NCI-H146 treated with DMSO at 0.1 percent for 48 hours (cell line): ENCODE measurements at regions not wholly inside any gene's neighbourhood (a gene's known extent, or its start where the extent isn't known, plus 50 kb on each side); places are given as distances from the start of the nearest gene placed in this dataset.
"Not testable (repeated sequence)": the region's sequence is repeated elsewhere in the genome, so short reads cannot be mapped to it uniquely, and the experiment has no call there.

Experiments
- DNase-seq: peaks from one replicate; lab custom pipeline; 2025; ENCODE audit not compliant: unreplicated experiment; lab: John Stamatoyannopoulos, UW

DNA sequence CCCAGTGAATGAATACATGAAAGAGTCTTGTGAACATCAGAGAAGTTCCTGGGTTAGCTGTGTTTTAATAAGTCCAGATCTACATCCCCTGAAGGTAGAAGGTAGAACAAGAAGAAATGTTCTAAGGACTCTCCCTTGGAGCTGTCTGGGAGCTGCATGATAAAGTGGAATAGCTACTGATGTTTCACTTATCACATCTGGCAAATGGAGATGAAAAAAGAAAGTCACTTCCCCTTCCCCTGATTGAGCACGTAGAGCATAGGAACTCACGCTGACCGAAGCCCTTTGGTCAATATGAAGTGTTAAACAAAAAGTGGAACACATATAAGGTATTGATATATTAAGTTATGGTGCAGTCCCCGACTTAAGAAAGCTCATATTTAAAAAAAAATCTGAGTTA, 53.2 kb upstream of the PARP1 start:
- DNase-seq, result no peak

DNA sequence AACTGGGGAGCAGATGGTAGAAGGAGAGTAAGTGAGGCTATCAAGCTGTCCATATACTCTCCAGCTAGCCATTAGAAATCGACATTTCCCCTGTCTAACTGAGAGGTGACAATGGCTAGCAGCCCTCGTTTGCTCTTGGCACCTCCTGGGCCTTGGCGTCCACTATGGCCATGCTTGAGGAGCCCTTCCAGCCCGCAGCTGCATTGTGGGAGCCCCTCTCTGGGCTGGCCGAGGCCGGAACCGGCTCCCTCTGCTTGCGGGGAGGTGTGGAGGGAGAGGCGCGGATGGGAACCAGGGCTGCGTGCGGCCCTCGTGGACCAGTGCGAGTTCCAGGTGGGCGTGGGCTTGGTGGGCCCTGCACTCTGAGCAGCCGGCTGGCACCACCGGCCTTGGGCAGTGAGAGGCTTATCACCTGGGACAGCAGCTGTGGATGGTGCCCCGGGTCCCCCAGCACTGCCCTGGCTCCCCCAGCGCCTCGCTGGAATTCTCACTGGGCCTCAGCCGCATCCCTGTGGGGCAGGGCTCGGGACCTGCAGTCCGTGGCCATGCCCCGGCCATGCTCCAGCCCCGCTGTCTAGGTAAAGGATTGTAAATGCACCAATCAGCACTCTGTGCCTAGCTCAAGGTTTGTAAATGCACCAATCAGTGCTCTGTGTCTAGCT, 56.2 kb upstream of the PARP1 start:
- no peak for DNase-seq

DNA sequence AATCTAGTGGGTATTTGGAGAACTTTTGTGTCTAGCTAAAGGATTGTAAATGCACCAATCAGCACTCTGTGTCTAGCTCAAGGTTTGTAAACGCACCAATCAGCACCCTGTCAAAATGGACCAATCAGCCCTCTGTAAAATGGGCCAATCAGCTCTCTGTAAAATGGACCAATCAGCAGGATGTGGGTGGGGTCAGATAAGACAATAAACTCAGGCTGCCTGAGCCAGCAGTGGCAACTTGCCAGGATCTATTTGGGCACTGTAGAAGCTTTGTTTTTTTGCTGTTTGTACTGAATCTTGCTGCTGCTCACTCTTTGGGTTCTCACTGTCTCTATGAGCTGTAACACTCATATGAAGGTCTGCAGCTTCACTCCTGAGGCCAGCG, 56.7 kb upstream of the PARP1 start:
- DNase-seq, result not testable (repeated sequence)

DNA sequence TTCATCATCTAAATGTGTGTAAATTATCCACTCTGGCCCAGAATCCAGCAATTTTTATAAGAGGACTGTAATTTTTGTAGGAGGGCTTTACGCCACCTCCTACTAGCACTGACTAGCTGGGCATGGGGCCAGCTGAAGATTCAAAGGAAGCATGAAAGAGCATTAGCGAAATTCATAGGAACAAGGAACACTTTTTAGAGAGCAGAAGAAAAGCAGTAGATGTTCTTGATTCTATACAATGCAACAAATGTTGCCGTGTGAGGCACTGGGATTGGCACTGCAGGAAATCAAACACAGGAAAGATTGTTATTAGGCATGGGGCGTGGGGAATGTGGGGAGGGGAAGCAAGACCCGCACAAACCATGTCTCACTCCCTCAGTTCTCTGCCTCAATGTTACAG, 58.4 kb upstream of the PARP1 start:
- no peak for DNase-seq

DNA sequence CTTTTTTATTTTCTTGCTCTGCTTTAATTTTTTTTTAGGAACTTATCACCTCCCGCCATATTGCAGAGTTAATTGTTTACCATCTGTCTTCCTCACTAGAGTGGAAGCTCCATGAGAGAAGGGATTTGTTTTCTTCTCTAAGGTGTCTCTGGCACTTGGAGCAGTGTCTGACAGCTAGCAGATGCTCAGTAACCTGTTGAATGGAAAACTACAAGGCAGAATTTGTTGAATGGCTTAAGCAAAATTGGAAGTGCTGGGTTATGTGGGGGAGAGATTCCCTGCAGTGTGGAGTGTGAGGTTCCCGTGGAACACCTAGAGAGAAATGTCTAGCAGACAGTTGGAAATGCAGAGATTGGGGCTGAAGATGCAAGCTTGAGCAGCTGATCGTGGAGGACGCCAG, 59.5 kb upstream of the PARP1 start:
- no peak for DNase-seq

DNA sequence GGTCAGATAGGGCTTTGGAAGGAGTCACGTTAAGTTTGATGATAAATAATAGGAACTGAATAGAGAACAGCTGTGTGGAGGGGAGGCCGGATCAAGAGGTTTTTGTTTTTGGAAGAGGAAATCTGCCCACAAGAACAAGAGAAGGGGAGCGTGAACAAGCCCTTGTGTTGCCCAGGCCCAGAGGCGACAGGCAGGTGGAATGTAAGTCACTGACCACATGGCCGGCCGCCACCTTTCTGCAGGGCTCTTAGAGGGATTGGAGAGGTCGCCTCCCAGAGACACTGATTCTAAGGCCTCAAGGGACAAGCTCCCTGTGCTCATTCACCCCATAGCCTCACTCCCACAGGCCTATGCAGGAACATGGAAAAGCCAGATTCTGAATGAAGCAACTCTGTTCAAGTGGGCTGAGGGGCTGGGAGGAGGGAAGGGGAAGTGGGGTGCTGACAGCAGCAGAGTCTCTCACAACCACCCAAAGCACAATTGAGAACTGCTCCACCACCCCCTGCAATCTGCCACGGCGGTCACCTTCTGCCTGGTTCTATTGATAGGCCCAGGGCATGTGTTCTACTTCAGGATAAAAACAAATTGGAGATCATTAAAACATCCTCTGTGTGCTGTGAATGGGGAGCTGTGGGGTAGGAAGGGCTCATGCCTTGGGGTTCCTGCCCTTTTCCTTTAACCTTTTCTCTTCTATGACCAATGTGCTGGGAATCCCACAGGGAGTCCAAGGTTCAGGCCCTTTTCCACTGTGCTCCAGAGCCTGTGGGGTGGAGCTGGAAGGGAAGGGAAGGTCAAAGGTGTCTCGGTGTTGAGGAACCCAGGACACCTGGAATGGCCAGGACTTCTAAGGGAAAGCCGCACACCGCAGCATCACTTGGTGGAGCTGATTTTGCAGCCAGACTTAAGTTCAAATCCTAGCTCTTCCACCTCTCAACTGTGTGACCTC, 63.3 kb upstream of the PARP1 start:
- DNase-seq, result no peak

DNA sequence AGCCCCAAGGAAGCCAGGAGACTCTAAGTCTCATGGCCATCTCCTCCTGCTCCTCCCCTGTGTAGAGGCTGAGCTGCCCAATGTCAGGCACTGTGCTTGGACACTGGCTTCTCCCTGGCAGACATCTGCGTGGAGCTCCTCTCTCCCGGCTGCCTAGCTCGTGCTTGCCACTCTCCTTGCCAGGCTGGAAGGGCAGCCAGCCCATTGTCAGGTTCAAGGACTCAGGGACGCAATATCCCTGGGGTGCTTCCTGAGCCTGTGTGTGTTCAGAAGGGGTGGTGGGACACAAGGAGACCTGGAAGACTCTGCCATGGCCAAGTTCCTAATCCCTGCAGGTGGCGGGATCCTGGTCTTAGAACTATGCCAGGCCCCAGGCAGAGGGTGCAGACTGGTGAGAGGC, 65.4 kb upstream of the PARP1 start:
- DNase-seq, result no peak

DNA sequence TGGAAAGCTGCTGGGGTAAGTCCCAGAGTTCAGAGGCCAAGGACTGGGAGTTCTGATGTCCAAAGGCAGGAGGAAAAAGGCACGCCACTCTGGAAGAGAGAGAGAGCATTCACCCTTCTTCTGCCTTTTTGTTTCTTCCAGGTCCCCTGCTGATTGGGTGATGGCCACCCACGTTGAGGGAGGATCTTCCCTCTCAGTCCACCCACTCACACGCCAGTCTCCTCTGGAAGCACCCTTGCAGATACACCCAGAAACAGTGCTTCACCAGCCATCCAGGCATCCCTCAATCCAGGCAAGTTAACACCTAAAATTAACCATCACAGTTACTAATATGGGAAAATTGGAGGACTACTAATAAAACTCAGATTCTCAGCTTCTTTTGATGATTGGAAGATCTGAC, 66.1 kb upstream of the PARP1 start:
- no peak for DNase-seq

DNA sequence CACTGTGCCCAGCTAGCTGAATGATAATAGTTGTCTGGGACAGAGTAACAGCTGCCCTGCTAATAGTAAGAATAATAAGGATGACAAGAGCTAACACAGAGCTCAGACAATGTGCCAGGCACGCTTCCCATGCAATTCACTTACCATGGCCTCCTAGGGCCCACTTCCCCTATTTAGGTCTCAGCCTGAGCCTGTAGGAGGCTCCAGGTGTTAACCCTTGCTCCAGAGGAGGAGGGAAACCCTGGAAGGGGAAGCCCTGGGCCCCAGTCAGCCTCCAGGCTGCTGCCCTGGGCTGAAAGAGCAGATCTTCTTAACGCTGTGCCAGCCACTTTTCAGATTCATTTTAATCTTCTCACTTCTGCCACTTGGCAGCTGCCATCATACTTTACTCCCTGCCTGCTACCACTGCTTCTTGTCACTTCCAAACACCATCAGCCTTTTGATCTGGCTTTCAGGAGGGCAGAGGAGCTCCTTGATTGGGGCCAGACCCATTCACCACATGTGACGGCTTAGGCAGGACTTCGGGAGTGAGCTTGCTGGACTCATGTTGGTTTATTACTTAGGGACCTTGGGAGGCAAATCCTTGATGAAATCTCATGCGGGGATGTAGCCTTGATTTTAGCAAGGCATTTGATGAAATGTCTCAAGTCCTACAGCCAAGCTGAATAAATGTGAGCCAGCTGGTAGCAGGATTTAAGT, 66.7 kb upstream of the PARP1 start:
- peak; percentile 24 for DNase-seq

DNA sequence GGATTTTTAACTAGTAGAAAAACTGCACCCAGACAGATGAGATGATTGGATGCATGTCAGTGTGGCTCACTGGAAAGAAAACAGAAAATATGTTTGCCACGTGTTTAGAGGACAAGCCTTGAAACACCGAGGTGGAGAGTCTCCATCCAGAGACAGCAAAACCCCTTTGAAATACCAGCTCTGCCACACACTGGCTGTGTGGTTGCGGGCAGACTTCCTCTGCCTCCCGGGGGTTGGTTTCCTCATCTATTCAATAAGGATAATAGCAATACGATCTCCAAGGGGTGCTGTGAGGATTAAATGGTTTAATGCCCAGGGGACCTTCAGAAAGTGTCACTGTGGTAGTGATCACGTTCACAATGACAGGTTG, 67.2 kb upstream of the PARP1 start:
- DNase-seq, result peak; percentile 10

DNA sequence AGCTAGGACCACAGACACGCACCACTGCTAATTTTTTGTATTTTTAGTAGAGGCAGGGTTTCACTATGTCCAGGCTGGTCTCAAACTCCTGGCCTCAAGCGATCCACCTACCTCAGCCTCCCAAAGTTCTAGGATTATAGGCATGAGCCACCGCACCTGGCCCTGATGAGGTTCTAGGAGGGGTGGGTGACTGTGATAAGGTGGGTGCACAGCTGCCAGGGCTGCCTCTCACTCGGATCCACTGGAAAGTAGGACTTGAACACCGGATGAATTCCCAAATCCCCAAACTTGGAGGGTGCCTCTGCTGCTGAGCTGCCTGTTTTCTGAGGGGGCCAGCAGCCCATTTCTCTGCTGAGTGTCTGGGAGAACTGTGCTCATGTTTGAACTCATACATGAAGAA, 68.2 kb upstream of the PARP1 start:
- DNase-seq, result no peak

DNA sequence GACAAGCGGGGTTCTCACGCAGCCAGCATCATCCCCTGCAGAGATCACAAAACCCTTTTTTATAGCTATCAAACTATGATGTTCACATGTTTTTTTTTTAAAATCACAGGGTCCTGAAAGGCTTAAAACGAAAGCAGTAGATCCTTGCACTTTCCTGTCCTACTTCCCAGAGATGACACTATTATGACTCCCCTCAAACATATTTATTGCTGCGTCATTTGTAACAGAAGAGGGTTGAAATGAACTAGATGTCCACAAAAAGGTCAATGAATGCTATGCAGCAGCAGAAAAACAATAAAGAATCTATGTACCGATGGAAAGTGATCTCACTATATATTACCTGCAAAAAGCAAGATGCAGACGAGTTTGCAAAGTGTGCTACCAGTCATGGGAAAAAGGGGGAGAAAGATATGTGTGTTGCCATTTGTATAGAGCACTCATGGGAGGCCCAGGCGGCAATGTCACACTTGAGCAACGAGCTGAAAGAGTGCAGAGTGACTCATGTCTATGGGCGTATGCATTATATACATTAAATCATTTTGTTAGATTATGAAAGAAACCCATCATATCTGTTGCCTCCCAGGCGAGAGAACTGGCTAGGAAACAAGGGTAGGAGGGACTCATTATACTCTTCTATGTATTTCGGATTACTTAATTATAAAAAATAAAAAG, 68.9 kb upstream of the PARP1 start:
- DNase-seq, result no peak

DNA sequence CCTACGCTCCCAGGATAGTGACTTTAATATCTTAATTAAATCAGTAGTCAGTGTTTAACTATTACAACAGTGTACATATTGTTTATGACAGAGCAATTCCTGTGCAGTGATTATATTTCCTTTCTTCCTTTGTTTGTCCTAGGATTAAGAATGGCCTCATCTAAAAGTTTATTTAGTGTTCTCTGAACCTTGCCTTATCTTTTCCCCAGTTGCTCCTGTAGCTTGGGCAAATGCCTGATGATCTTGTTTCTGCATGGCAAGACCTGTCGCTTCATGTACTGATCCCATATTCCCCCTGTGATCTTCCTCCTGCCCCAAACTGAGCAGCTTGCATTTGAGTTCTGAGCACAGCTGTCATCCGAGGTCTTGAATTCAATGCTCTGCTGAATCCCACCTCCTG, 69.1 kb upstream of the STUM start:
- peak; percentile 16 for DNase-seq

DNA sequence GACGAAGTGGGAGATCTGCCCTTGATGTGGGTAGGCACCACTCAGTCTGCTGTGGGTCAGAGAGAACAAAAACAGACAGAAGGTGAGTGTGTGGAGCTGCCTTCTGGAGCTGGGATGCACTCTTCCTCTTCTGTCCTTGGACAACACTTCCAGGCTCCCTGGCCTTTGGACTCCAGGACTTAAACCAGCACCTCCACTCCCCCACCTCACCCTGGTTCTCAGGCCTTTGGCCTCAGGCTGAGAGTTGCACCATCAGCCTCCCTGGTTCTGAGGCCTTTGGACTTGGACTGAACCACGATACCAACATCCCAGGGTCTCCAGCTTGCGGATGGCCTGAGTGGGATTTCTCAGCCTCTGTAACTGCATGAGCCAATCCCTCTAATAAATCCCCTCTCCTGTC, 68.1 kb upstream of the STUM start:
- DNase-seq, result no peak

DNA sequence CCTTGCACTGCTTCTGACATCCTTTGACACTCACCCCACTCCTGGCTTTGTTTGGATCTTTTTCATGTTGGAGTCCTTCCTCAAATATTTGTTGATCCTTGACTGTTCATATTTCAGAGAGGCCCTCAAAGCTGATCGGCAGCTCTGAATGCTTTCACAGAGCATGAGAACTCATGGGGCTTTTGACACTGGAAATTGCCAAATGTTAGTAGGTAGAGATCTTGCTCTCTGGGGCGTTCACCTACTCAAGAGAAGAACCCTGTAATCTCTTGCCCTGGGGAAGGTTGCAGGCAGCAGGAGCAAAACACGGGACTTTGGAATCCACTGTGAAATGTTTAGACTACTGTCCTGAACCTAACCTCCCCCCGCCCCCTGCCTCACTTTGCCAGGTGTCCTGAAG, 67.4 kb upstream of the STUM start:
- no peak for DNase-seq

DNA sequence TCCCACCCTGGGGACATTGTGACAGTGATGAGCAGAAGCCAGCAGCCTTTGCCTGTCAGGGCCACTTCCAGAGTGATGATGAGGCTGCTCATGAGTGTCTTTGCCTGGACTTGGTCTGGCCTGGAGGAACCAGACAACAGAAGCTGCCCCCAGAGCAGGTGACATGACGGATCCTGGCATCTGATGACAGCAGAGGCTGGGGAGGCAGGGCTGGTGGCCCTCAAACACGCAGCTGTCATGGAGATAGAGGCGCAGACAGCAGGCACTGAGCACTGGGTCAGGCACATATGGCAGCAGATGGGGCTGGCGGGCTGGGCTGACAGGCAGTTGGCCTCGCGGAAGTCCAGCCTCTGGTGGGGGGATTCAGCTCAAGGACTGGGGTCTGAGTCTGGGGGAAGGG, 66.4 kb upstream of the STUM start:
- DNase-seq, result no peak

DNA sequence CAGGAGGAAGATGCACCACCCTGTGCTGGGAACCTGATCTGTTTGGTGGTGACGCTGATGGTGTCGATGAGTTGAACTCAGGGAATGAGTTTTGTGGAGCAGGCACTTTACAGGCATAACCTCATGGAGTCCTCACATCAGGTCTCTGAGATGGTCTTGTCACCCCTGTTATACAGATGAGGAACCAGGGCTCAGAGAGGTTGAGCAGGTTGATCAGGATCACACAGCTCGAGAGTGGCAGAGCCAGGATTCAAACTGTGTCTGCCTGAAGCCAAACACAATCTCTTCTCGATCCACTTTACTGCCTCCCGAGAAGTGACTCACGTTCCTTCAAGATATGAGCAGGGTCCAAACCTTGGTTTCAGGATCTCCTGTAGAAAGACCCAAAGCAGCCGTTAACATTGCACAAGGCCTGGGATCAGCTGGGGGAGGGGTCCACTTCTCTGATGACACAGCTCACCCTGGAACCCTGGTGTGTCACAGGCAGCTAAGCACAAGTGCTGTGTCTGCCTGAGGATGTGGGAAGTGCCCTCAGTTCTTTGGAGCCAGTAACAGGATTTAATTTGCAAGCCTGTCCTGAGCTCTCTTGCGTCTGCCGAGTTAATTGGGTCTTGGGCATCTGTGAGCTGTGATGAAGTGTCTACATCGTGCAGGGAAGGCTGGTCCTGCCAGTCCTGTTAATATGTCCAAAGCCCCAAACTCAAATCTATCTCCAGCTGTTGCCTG, 65.4 kb upstream of the STUM start:
- DNase-seq, result no peak

DNA sequence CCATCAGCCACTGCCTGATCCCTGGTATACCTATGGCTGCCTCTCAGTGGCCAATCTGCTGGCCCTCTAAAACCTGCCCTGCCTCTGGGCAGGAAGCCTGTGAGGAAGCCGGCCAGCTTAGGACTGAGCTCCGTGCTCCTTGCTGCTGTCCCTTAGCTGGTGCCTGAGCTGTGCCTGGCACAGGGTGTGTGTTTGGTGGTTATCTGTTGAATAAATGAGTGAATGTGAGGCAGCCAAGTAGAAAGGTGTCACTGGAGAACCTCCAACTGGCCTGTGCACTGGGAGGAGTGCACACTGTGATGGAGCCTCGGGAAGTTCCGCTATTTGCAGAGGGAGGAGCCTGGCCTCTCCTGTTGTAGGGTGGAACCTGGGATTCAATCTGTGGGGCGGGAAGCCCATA, 63.4 kb upstream of the STUM start:
- no peak for DNase-seq

DNA sequence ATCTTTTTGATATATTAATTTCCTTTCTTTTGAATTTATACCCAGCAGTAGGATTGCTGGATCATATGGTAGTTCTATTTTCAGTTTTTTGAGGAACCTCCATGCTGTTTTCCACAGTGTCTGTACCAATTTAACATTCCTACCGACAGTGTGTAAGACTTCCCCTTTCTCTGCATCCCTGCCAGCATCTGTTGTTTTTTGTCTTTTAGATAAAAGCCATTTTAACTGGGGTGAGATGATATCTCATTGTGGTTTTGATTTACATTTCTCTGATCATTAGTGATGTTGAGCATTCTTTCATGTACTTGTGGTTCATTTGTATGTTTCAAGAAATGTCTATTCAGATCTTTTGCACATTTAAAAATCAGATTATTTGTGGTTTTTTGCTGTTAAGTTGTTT, 62.4 kb upstream of the STUM start:
- no peak for DNase-seq

DNA sequence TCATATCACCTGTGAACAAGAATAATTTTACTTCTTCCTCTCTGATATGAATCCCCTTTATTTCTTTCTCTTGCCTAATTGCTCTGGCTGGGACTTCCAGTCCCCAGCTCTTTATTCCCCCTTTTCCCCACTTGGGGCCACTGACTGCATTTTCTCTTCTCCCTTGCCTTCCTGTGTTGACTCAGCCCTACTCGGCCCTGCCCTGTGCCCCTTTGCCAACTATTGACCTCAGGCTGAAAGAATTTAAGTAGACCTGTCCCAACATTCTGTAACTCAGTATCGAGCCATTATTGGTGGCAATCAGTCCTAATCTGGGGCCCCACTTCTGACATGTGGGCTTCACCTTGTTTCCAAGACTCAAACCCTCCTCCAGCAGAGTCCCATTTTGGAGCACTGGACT, 60.6 kb upstream of the STUM start:
- no peak for DNase-seq
